WTC11 (cell line): ENCODE measurements at regions not wholly inside any gene's neighbourhood (a gene's known extent, or its start where the extent isn't known, plus 50 kb on each side); places are given as distances from the start of the nearest gene placed in this dataset.

Experiments
- ATAC-seq: fragments of 200-7000 bp; cut with Tn5 transposase; 2 replicates; pipeline ENCODE4 v1.10.0; 2021; ENCODE audit warnings: mild to moderate bottlenecking, moderate library complexity
- CTCF ChIA-PET: fragments of 300-600 bp; sonication (Branson Sonifier 250); formaldehyde crosslinking; loops from one replicate; lab custom pipeline; 2021; ENCODE audit warnings: antibody characterized with exemption; lab: Charles Lee
- POLR2A ChIA-PET: fragments of 350-600 bp; sonication (Branson Sonifier 250); formaldehyde crosslinking; loops from one replicate; lab custom pipeline; 2021; ENCODE audit warnings: antibody characterized with exemption; lab: Charles Lee
- DNase-seq: peaks from one replicate; pipeline ENCODE4 v3.0.0; 2021; ENCODE audit warnings: low spot score
- H3K27ac Mint-ChIP-seq: 2 replicates; pipeline ENCODE4 v1.8.0; 2021; ENCODE audit warnings: mixed read lengths
- H3K27me3 Mint-ChIP-seq: 2 replicates; pipeline ENCODE4 v1.8.0; 2021; ENCODE audit warnings: low read depth, mild to moderate bottlenecking, moderate library complexity, mixed read lengths
- H3K36me3 Mint-ChIP-seq: 2 replicates; pipeline ENCODE4 v1.8.0; 2021; ENCODE audit warnings: mixed read lengths
- H3K4me1 Mint-ChIP-seq: 2 replicates; pipeline ENCODE4 v1.8.0; 2022; ENCODE audit warnings: mixed read lengths
- H3K4me3 Mint-ChIP-seq: 2 replicates; pipeline ENCODE4 v1.8.0; 2021; ENCODE audit warnings: mild to moderate bottlenecking, moderate library complexity, mixed read lengths
- H3K9me3 Mint-ChIP-seq: 2 replicates; pipeline ENCODE4 v1.8.0; 2021; ENCODE audit warnings: mixed read lengths
- ATF1 ChIP-seq: sonication (generic); formaldehyde crosslinking; IDR thresholded peaks from 2 replicates; pipeline ENCODE4 v1.8.1; 2023; ENCODE audit warnings: mild to moderate bottlenecking, moderate library complexity, missing genetic modification reagents
- CBFB ChIP-seq: sonication (generic); formaldehyde crosslinking; IDR thresholded peaks from 2 replicates; pipeline ENCODE4 v1.8.1; 2022; ENCODE audit warnings: mild to moderate bottlenecking, low read depth, missing genetic modification reagents
- CREB1 ChIP-seq: sonication (generic); formaldehyde crosslinking; IDR thresholded peaks from 2 replicates; pipeline ENCODE4 v1.8.0; 2023; ENCODE audit warnings: mild to moderate bottlenecking, missing genetic modification reagents
- CREM ChIP-seq: sonication (generic); formaldehyde crosslinking; IDR thresholded peaks from 2 replicates; pipeline ENCODE4 v1.8.1; 2022; ENCODE audit warnings: mild to moderate bottlenecking, missing genetic modification reagents, moderate library complexity
- NFYB ChIP-seq: sonication (generic); formaldehyde crosslinking; conservative IDR thresholded peaks from 2 replicates; pipeline ENCODE4 v1.8.0; 2022; ENCODE audit warnings: low read depth, missing genetic modification reagents
- SMAD3 ChIP-seq: sonication (generic); formaldehyde crosslinking; IDR thresholded peaks from 2 replicates; pipeline ENCODE4 v1.8.0; 2022; ENCODE audit warnings: missing genetic modification reagents, mild to moderate bottlenecking, borderline replicate concordance
- SP1 ChIP-seq: sonication (generic); formaldehyde crosslinking; conservative IDR thresholded peaks from 2 replicates; pipeline ENCODE4 v1.8.1; 2022; ENCODE audit warnings: missing genetic modification reagents
- ZNF317 ChIP-seq: sonication (generic); formaldehyde crosslinking; IDR thresholded peaks from 2 replicates; pipeline ENCODE4 v1.8.1; 2023; ENCODE audit warnings: low read depth, mild to moderate bottlenecking, moderate library complexity, missing genetic modification reagents, borderline replicate concordance
- ZNF423 ChIP-seq: fragments of 250-450 bp; sonication (Bioruptor Pico); IDR thresholded peaks from 2 replicates; pipeline ENCODE4 v2.1.2; 2022; ENCODE audit warnings: mild to moderate bottlenecking, moderate library complexity
- TF ChIP-seq, protein P1 (sequence below): fragments of 200-600 bp; IDR thresholded peaks from 2 replicates; pipeline ENCODE4 v1.8.0; 2022; ENCODE audit warnings: antibody characterized with exemption
- TF ChIP-seq, protein P2 (sequence below): sonication (generic); formaldehyde crosslinking; IDR thresholded peaks from 2 replicates; pipeline ENCODE4 v1.8.1; 2022; ENCODE audit warnings: low read depth, missing genetic modification reagents, borderline replicate concordance
- TF ChIP-seq, protein P3 (sequence below): fragments of 250-450 bp; sonication (Bioruptor Pico); IDR thresholded peaks from 2 replicates; pipeline ENCODE4 v1.8.0; 2021; ENCODE audit warnings: mild to moderate bottlenecking
- TF ChIP-seq, protein P4 (sequence below): fragments of 250-450 bp; sonication (Bioruptor Pico); IDR thresholded peaks from 2 replicates; pipeline ENCODE4 v2.1.2; 2022; ENCODE audit warnings: mild to moderate bottlenecking, moderate library complexity
- TF ChIP-seq, protein P5 (sequence below): sonication (generic); formaldehyde crosslinking; IDR thresholded peaks from 2 replicates; pipeline ENCODE4 v1.8.0; 2023; ENCODE audit warnings: missing genetic modification reagents, mild to moderate bottlenecking, borderline replicate concordance
- TF ChIP-seq, protein P6 (sequence below): sonication (generic); formaldehyde crosslinking; IDR thresholded peaks from 2 replicates; pipeline ENCODE4 v1.8.1; 2022; ENCODE audit warnings: mild to moderate bottlenecking, missing genetic modification reagents, moderate library complexity, borderline replicate concordance

DNA sequence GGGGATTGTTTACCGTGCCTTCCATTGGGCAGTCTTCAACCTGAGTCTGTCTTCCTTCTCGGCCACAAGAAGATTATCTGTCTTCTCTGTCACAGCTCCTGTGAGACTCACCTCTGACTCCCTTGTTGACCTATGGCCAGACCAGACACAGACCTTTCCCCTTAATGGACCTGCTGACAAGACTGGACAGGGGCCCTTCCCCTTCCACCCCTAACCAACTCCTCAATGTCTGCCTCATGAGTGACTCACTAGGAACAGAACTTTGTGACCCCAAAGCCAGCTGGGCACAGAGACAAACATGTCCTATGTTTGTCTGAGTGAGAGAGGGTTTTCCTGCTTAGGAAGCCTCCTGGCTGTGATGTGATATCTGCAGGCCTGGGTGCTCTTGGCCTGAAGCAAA, 405.0 kb downstream of the BRD1 start (continued):
- TF ChIP-seq, protein P1, sequence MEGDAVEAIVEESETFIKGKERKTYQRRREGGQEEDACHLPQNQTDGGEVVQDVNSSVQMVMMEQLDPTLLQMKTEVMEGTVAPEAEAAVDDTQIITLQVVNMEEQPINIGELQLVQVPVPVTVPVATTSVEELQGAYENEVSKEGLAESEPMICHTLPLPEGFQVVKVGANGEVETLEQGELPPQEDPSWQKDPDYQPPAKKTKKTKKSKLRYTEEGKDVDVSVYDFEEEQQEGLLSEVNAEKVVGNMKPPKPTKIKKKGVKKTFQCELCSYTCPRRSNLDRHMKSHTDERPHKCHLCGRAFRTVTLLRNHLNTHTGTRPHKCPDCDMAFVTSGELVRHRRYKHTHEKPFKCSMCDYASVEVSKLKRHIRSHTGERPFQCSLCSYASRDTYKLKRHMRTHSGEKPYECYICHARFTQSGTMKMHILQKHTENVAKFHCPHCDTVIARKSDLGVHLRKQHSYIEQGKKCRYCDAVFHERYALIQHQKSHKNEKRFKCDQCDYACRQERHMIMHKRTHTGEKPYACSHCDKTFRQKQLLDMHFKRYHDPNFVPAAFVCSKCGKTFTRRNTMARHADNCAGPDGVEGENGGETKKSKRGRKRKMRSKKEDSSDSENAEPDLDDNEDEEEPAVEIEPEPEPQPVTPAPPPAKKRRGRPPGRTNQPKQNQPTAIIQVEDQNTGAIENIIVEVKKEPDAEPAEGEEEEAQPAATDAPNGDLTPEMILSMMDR: no peak
- TF ChIP-seq NFYB (CRISPR knock-in tag): no peak
- TF ChIP-seq, protein P2, sequence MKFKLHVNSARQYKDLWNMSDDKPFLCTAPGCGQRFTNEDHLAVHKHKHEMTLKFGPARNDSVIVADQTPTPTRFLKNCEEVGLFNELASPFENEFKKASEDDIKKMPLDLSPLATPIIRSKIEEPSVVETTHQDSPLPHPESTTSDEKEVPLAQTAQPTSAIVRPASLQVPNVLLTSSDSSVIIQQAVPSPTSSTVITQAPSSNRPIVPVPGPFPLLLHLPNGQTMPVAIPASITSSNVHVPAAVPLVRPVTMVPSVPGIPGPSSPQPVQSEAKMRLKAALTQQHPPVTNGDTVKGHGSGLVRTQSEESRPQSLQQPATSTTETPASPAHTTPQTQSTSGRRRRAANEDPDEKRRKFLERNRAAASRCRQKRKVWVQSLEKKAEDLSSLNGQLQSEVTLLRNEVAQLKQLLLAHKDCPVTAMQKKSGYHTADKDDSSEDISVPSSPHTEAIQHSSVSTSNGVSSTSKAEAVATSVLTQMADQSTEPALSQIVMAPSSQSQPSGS (CRISPR knock-in tag): no peak
- no peak for TF ChIP-seq SMAD3 (CRISPR knock-in tag)
- no peak for TF ChIP-seq ZNF317 (CRISPR knock-in tag)
- no peak for TF ChIP-seq SP1 (CRISPR knock-in tag)
- TF ChIP-seq, all 79 proteins: peak for 0

DNA sequence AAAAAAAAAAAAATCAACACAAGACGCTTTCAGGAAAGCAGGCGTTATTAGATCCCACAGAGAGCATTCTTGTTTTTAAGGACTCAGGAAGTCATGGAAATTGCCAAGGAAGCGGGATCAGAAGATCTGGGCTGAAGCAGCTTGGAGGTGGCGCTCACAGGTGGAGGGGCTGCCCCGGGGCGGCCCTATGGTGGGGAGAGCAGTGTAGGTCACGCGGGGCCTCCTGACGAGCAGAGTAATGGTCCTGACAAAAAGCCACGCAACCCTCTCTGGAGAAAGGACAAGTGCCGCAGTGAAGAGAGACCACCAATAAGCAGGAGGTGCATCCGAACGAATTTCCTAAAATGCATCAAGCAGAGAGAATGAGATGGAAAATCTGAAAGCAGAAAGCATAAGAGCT, 407.0 kb downstream of the BRD1 start:
- H3K4me3 Mint-ChIP-seq: no peak overlapping the region
- no peak overlapping the region for H3K27ac Mint-ChIP-seq
- H3K27me3 Mint-ChIP-seq: no peaks in the 10 kb centered on the region
- CTCF ChIA-PET: interaction anchor here (0.7 to 1.3 kb wide), 2 partner anchors 13 to 29 kb away, joined by 6 read pairs; no protein-coding TSS in a partner anchor
- TF ChIP-seq SMAD3 (CRISPR knock-in tag) (no peak), CREB1 (CRISPR knock-in tag) (no peak), ATF1 (CRISPR knock-in tag) (no peak), CREM (CRISPR knock-in tag) (no peak), ZNF423 (CRISPR knock-in tag) (no peak), CBFB (CRISPR knock-in tag) (no peak)
- TF ChIP-seq, protein P3, sequence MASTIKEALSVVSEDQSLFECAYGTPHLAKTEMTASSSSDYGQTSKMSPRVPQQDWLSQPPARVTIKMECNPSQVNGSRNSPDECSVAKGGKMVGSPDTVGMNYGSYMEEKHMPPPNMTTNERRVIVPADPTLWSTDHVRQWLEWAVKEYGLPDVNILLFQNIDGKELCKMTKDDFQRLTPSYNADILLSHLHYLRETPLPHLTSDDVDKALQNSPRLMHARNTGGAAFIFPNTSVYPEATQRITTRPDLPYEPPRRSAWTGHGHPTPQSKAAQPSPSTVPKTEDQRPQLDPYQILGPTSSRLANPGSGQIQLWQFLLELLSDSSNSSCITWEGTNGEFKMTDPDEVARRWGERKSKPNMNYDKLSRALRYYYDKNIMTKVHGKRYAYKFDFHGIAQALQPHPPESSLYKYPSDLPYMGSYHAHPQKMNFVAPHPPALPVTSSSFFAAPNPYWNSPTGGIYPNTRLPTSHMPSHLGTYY (CRISPR knock-in tag): no peak
- TF ChIP-seq, protein P4, sequence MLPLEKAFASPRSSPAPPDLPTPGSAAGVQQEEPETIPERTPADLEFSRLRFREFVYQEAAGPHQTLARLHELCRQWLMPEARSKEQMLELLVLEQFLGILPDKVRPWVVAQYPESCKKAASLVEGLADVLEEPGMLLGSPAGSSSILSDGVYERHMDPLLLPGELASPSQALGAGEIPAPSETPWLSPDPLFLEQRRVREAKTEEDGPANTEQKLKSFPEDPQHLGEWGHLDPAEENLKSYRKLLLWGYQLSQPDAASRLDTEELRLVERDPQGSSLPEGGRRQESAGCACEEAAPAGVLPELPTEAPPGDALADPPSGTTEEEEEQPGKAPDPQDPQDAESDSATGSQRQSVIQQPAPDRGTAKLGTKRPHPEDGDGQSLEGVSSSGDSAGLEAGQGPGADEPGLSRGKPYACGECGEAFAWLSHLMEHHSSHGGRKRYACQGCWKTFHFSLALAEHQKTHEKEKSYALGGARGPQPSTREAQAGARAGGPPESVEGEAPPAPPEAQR (CRISPR knock-in tag): no peak
- TF ChIP-seq, protein P5, sequence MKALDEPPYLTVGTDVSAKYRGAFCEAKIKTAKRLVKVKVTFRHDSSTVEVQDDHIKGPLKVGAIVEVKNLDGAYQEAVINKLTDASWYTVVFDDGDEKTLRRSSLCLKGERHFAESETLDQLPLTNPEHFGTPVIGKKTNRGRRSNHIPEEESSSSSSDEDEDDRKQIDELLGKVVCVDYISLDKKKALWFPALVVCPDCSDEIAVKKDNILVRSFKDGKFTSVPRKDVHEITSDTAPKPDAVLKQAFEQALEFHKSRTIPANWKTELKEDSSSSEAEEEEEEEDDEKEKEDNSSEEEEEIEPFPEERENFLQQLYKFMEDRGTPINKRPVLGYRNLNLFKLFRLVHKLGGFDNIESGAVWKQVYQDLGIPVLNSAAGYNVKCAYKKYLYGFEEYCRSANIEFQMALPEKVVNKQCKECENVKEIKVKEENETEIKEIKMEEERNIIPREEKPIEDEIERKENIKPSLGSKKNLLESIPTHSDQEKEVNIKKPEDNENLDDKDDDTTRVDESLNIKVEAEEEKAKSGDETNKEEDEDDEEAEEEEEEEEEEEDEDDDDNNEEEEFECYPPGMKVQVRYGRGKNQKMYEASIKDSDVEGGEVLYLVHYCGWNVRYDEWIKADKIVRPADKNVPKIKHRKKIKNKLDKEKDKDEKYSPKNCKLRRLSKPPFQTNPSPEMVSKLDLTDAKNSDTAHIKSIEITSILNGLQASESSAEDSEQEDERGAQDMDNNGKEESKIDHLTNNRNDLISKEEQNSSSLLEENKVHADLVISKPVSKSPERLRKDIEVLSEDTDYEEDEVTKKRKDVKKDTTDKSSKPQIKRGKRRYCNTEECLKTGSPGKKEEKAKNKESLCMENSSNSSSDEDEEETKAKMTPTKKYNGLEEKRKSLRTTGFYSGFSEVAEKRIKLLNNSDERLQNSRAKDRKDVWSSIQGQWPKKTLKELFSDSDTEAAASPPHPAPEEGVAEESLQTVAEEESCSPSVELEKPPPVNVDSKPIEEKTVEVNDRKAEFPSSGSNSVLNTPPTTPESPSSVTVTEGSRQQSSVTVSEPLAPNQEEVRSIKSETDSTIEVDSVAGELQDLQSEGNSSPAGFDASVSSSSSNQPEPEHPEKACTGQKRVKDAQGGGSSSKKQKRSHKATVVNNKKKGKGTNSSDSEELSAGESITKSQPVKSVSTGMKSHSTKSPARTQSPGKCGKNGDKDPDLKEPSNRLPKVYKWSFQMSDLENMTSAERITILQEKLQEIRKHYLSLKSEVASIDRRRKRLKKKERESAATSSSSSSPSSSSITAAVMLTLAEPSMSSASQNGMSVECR (CRISPR knock-in tag): no peak
- TF ChIP-seq, protein P6, sequence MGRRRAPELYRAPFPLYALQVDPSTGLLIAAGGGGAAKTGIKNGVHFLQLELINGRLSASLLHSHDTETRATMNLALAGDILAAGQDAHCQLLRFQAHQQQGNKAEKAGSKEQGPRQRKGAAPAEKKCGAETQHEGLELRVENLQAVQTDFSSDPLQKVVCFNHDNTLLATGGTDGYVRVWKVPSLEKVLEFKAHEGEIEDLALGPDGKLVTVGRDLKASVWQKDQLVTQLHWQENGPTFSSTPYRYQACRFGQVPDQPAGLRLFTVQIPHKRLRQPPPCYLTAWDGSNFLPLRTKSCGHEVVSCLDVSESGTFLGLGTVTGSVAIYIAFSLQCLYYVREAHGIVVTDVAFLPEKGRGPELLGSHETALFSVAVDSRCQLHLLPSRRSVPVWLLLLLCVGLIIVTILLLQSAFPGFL (CRISPR knock-in tag): no peak
- TF ChIP-seq, protein P2 (CRISPR knock-in tag): no peak
- ATAC-seq: no peak
- POLR2A ChIA-PET: interaction anchor here (0.7 kb wide), 1 partner anchor 26 kb away, joined by 4 read pairs; no protein-coding TSS in a partner anchor
- H3K9me3 Mint-ChIP-seq: no peaks in the 10 kb centered on the region
- peaks cover 14% of the 10 kb centered on the region for H3K4me1 Mint-ChIP-seq
- H3K36me3 Mint-ChIP-seq: no peaks in the 10 kb centered on the region
- DNase-seq: no peak
